ENCODE measurements at regions not wholly inside any gene's neighbourhood (a gene's known extent, or its start where the extent isn't known, plus 50 kb on each side); places are given as distances from the start of the nearest gene placed in this dataset.
"Not testable (repeated sequence)": the region's sequence is repeated elsewhere in the genome, so short reads cannot be mapped to it uniquely, and the experiment has no call there.

DNA sequence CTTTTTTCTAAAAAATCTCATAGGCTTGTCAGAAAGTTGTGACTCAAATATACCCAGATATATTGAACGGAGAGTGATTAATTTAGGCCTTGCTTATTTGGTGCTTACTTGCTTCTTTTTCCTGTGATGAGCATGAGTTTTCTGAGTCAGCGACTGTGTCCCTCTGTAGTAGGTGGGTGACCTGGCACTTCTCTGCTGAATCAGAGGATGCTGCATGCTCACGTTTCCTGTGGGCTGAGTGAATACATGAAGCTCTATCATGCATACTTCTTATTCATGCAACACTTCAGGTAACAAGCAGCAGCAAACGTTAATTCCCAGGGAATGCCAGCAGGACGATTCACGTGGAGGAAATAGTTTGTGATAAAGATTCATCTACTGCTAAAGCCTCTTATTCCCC, 245.0 kb downstream of the KLF5 start:
- H3K4me1 ChIP-seq (ENCODE audit: insufficient read depth, poor library complexity, severe bottlenecking), result peaks cover 14% of the 10 kb centered on the region
- peak overlapping the region; percentile 70 for H3K27ac ChIP-seq (ENCODE audit: poor library complexity, severe bottlenecking)
- no peaks in the 10 kb centered on the region for H3K36me3 ChIP-seq (ENCODE audit: low read depth)
- DNase-seq (ENCODE audit: low spot score) (peak; percentile 68), ATAC-seq (ENCODE audit: low read depth) (peak; percentile 96)
- no peaks in the 10 kb centered on the region for H3K9me3 ChIP-seq (ENCODE audit: severe bottlenecking)
- H3K4me3 ChIP-seq (ENCODE audit: severe bottlenecking), result no peak overlapping the region
- H3K27me3 ChIP-seq (ENCODE audit: insufficient read depth, poor library complexity, severe bottlenecking), result no peaks in the 10 kb centered on the region
- TF ChIP-seq, protein P1, sequence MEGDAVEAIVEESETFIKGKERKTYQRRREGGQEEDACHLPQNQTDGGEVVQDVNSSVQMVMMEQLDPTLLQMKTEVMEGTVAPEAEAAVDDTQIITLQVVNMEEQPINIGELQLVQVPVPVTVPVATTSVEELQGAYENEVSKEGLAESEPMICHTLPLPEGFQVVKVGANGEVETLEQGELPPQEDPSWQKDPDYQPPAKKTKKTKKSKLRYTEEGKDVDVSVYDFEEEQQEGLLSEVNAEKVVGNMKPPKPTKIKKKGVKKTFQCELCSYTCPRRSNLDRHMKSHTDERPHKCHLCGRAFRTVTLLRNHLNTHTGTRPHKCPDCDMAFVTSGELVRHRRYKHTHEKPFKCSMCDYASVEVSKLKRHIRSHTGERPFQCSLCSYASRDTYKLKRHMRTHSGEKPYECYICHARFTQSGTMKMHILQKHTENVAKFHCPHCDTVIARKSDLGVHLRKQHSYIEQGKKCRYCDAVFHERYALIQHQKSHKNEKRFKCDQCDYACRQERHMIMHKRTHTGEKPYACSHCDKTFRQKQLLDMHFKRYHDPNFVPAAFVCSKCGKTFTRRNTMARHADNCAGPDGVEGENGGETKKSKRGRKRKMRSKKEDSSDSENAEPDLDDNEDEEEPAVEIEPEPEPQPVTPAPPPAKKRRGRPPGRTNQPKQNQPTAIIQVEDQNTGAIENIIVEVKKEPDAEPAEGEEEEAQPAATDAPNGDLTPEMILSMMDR (IDR thresholded peaks at IDR 0.05; ENCODE audit: poor library complexity, severe bottlenecking), result no peak

DNA sequence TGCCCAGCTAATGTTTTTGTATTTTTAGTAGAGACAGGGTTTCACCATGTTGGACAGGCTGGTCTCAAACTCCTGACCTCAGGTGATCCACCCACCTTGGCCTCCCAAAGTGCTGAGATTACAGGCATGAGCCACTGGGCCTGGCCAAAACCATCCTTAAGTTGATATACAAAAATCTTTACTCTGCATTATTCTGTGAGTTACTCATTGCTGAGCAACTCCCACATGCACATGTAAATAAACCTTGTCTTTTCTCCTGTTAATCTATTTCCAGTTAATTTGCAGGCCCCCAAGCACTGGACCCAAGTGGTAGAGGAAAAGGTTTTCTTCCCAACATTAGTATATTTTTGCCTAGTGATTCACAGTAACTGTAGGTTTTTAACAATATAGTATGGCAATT, 242.8 kb downstream of the KLF5 start:
- peaks cover 14% of the 10 kb centered on the region for H3K4me1 ChIP-seq (ENCODE audit: insufficient read depth, poor library complexity, severe bottlenecking)
- not testable (repeated sequence) for ATAC-seq (ENCODE audit: low read depth)

DNA sequence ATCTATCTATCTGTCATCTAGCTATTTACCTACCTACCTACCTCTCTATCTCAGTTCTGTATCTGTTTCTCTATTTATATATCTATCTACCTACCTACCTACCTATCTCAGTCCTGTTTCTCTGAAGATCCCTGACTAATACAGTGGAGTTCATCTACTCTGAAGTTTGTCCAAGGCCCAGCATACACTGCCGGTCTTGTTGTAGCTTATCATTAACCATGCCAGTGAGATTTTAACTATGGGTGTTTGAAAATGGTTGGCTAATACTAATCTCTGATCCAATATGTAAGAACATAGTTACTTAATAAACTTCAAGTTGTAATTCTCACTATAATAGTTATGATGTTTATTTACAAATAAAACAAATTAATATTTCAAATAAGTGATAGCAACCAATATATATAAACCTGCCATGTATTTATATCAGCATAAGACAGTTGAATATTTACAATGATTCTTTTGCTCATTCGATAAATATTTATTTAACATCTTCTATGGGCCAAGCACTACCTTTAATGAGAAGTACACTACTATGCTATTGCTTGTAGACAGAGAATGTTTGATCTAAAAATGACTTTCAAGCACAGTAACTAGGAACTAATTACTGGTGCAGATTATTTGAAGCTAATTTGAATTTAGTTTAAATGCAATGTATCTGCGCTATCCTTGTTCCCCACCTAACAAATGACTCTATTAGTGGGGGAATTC, 242.1 kb downstream of the KLF5 start:
- Histone ChIP-seq H3K27me3 (ENCODE audit: insufficient read depth, poor library complexity, severe bottlenecking) (no peaks in the 10 kb centered on the region), H3K4me3 (ENCODE audit: severe bottlenecking) (no peak overlapping the region), H3K9me3 (ENCODE audit: severe bottlenecking) (no peaks in the 10 kb centered on the region), H3K36me3 (ENCODE audit: low read depth) (no peaks in the 10 kb centered on the region), H3K4me1 (ENCODE audit: insufficient read depth, poor library complexity, severe bottlenecking) (peaks cover 14% of the 10 kb centered on the region), H3K27ac (ENCODE audit: poor library complexity, severe bottlenecking) (no peak overlapping the region)
- DNase-seq (ENCODE audit: low spot score) (no peak), ATAC-seq (ENCODE audit: low read depth) (no peak)
- TF ChIP-seq, protein P1 (IDR thresholded peaks at IDR 0.05; ENCODE audit: poor library complexity, severe bottlenecking), result no peak

More for the DNA sequence above, 242.8 kb downstream of the KLF5 start:
- not testable (repeated sequence) for H3K4me3 ChIP-seq (ENCODE audit: severe bottlenecking); H3K36me3 ChIP-seq (ENCODE audit: low read depth); H3K27me3 ChIP-seq (ENCODE audit: insufficient read depth, poor library complexity, severe bottlenecking); H3K9me3 ChIP-seq (ENCODE audit: severe bottlenecking); DNase-seq (ENCODE audit: low spot score)
- H3K27ac ChIP-seq (ENCODE audit: poor library complexity, severe bottlenecking), result peak overlapping the region; percentile 70

DNA sequence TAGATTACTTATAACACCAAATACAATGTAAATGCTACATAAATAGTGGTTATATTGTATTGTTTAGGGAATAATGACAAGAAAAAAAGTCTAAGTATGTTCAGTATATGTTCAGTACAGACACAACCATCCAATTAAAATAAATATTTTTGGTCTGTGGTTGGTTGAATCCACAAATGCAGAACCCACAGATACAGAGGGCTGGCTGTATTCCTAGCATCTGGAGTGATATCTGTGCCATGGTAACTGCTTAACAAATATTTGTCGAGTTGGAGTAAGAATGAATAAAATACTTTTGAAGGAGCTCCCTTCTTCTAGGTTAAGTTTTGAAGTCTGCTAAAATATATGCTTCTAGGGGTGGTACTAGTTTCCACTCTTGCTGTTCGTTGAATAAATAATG, 241.0 kb downstream of the KLF5 start:
- TF ChIP-seq, protein P1 (IDR thresholded peaks at IDR 0.05; ENCODE audit: poor library complexity, severe bottlenecking), result no peak
- H3K27me3 ChIP-seq (ENCODE audit: insufficient read depth, poor library complexity, severe bottlenecking), result no peaks in the 10 kb centered on the region
- H3K27ac ChIP-seq (ENCODE audit: poor library complexity, severe bottlenecking), result no peak overlapping the region
- no peak for DNase-seq (ENCODE audit: low spot score)
- H3K36me3 ChIP-seq (ENCODE audit: low read depth), result no peaks in the 10 kb centered on the region
- H3K4me3 ChIP-seq (ENCODE audit: severe bottlenecking), result no peak overlapping the region
- no peaks in the 10 kb centered on the region for H3K9me3 ChIP-seq (ENCODE audit: severe bottlenecking)
- ATAC-seq (ENCODE audit: low read depth), result no peak
- peaks cover 12% of the 10 kb centered on the region for H3K4me1 ChIP-seq (ENCODE audit: insufficient read depth, poor library complexity, severe bottlenecking)

DNA sequence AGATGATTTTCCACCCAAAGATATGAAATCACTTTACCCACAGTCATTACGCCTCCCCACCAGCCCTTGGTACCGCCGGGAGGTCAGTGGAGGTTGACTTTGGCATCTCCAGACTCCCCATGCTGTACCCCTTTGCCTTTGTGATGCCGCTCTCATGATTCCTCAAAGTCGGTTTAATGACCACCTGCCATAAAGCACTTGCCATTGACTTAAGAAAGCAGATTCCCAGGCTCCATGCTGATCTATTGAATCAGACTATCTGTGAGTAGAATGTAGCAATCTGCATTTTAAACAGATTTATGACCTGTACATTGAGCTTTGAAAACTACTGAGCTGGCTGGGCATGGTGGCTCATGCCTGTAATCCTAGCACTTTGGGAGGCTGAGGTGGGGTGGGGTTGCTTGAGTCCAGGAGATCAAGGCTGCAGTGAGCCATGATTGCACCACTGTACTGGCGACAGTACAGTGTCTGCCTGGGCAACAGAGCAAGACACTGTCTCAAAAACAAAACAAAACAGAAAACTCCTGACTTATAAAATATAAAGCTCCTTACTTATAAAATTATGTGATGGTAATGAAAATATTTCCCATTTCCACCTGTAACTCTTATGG, 235.2 kb downstream of the KLF5 start:
- no peak overlapping the region for H3K27ac ChIP-seq (ENCODE audit: poor library complexity, severe bottlenecking)
- ATAC-seq (ENCODE audit: low read depth), result no peak
- TF ChIP-seq, protein P1 (IDR thresholded peaks at IDR 0.05; ENCODE audit: poor library complexity, severe bottlenecking), result no peak
- H3K4me3 ChIP-seq (ENCODE audit: severe bottlenecking), result no peak overlapping the region
- H3K4me1 ChIP-seq (ENCODE audit: insufficient read depth, poor library complexity, severe bottlenecking), result no peaks in the 10 kb centered on the region
- no peaks in the 10 kb centered on the region for H3K36me3 ChIP-seq (ENCODE audit: low read depth)
- DNase-seq (ENCODE audit: low spot score), result no peak
- H3K27me3 ChIP-seq (ENCODE audit: insufficient read depth, poor library complexity, severe bottlenecking), result no peaks in the 10 kb centered on the region
- no peaks in the 10 kb centered on the region for H3K9me3 ChIP-seq (ENCODE audit: severe bottlenecking)
